ENCODE measurements at regions not wholly inside any gene's neighbourhood (a gene's known extent, or its start where the extent isn't known, plus 50 kb on each side); places are given as distances from the start of the nearest gene placed in this dataset.
"Not testable (repeated sequence)": the region's sequence is repeated elsewhere in the genome, so short reads cannot be mapped to it uniquely, and the experiment has no call there.

GRCh38 chr6:109875973-109876372 is 102.1 kb upstream of the GPR6 start:
- no peaks in the 10 kb centered on the region for H3K27me3 Mint-ChIP-seq (ENCODE audit: low read depth)
- peaks cover 62% of the 10 kb centered on the region for H3K4me1 Mint-ChIP-seq
- DNase-seq (ENCODE audit: low spot score in 2 of 2, unreplicated experiment in 2 of 2): no peak
- H3K9me3 Mint-ChIP-seq: peaks cover 8% of the 10 kb centered on the region
- no peak overlapping the region for H3K27ac Mint-ChIP-seq
- no peak for TF ChIP-seq CTCF (IDR thresholded peaks at IDR 0.05; ENCODE audit: unreplicated experiment)
- no peaks in the 10 kb centered on the region for H3K36me3 Mint-ChIP-seq
- no peak overlapping the region for H3K4me3 Mint-ChIP-seq

- H3K27me3 Mint-ChIP-seq (ENCODE audit: low read depth): no peaks in the 10 kb centered on the region
- H3K4me1 Mint-ChIP-seq: peaks cover 49% of the 10 kb centered on the region
- TF ChIP-seq CTCF (IDR thresholded peaks at IDR 0.05; ENCODE audit: unreplicated experiment): no peak
- H3K9me3 Mint-ChIP-seq: peaks cover 14% of the 10 kb centered on the region
- no peak overlapping the region for H3K4me3 Mint-ChIP-seq
- DNase-seq (ENCODE audit: low spot score in 2 of 2, unreplicated experiment in 2 of 2): no peak
- peaks cover 4% of the 10 kb centered on the region for H3K36me3 Mint-ChIP-seq
- peak overlapping the region; percentile 76 for H3K27ac Mint-ChIP-seq
Observed at GRCh38 chr6:109877028-109878004, 100.8 kb upstream of the GPR6 start.

GRCh38 chr6:109878005-109878690 is 100.0 kb upstream of the GPR6 start:
- Mint-ChIP-seq H3K9me3 (peaks cover 15% of the 10 kb centered on the region), H3K27ac (peak overlapping the region; percentile 76), H3K4me1 (peaks cover 41% of the 10 kb centered on the region)
- not testable (repeated sequence) for H3K27me3 Mint-ChIP-seq (ENCODE audit: low read depth); H3K36me3 Mint-ChIP-seq; DNase-seq (ENCODE audit: low spot score in 2 of 2, unreplicated experiment in 2 of 2); H3K4me3 Mint-ChIP-seq

- H3K27me3 Mint-ChIP-seq (ENCODE audit: low read depth); H3K4me3 Mint-ChIP-seq; H3K36me3 Mint-ChIP-seq; DNase-seq (ENCODE audit: low spot score in 2 of 2, unreplicated experiment in 2 of 2): not testable (repeated sequence)
- peaks cover 35% of the 10 kb centered on the region for H3K4me1 Mint-ChIP-seq
- peaks cover 15% of the 10 kb centered on the region for H3K9me3 Mint-ChIP-seq
- peak overlapping the region; percentile 85 for H3K27ac Mint-ChIP-seq
Observed at GRCh38 chr6:109879081-109879480, 99.0 kb upstream of the GPR6 start.

GRCh38 chr6:109879521-109879920 is 98.6 kb upstream of the GPR6 start:
- no peak overlapping the region for H3K4me3 Mint-ChIP-seq
- peak overlapping the region; percentile 85 for H3K27ac Mint-ChIP-seq
- H3K4me1 Mint-ChIP-seq: peaks cover 35% of the 10 kb centered on the region
- no peak for TF ChIP-seq CTCF (IDR thresholded peaks at IDR 0.05; ENCODE audit: unreplicated experiment)
- no peak for DNase-seq (ENCODE audit: low spot score in 2 of 2, unreplicated experiment in 2 of 2)
- H3K27me3 Mint-ChIP-seq (ENCODE audit: low read depth): no peaks in the 10 kb centered on the region
- H3K9me3 Mint-ChIP-seq: peaks cover 15% of the 10 kb centered on the region
- peaks cover 4% of the 10 kb centered on the region for H3K36me3 Mint-ChIP-seq

- H3K9me3 Mint-ChIP-seq: peaks cover 12% of the 10 kb centered on the region
- not testable (repeated sequence) for H3K36me3 Mint-ChIP-seq; H3K27ac Mint-ChIP-seq; DNase-seq (ENCODE audit: low spot score in 2 of 2, unreplicated experiment in 2 of 2); H3K4me3 Mint-ChIP-seq; H3K27me3 Mint-ChIP-seq (ENCODE audit: low read depth)
- H3K4me1 Mint-ChIP-seq: peaks cover 30% of the 10 kb centered on the region
Observed at GRCh38 chr6:109881069-109881468, 97.0 kb upstream of the GPR6 start.

- peaks cover 26% of the 10 kb centered on the region for H3K4me1 Mint-ChIP-seq
- peaks cover 12% of the 10 kb centered on the region for H3K9me3 Mint-ChIP-seq
- not testable (repeated sequence) for H3K36me3 Mint-ChIP-seq; H3K27ac Mint-ChIP-seq; H3K27me3 Mint-ChIP-seq (ENCODE audit: low read depth); DNase-seq (ENCODE audit: low spot score in 2 of 2, unreplicated experiment in 2 of 2); H3K4me3 Mint-ChIP-seq
Observed at GRCh38 chr6:109881953-109882490, 96.1 kb upstream of the GPR6 start.
